ENCODE measurements at regions not wholly inside any gene's neighbourhood (a gene's known extent, or its start where the extent isn't known, plus 50 kb on each side); places are given as distances from the start of the nearest gene placed in this dataset.

- H3K9me3 ChIP-seq = no peaks in the 10 kb centered on the region
- no peak overlapping the region for H3K4me3 Mint-ChIP-seq (ENCODE audit: unreplicated experiment)
- H3K36me3 ChIP-seq (ENCODE audit: control insufficient read depth, insufficient read depth, low read length) = no peaks in the 10 kb centered on the region
- BruUV-seq (replicated peaks) = no TSS peak
- no peaks in the 10 kb centered on the region for H3K4me1 Mint-ChIP-seq (ENCODE audit: low read depth, unreplicated experiment)
- no peak for DNase-seq
- ChIA-PET CTCF (no interaction called here), POLR2A (no interaction called here)
- H3K27ac Mint-ChIP-seq (ENCODE audit: unreplicated experiment) = no peak overlapping the region
- no peaks in the 10 kb centered on the region for H3K27me3 ChIP-seq (replicated peaks; ENCODE audit: control insufficient read depth, insufficient read depth, low read length)
- TF ChIP-seq, protein P1, sequence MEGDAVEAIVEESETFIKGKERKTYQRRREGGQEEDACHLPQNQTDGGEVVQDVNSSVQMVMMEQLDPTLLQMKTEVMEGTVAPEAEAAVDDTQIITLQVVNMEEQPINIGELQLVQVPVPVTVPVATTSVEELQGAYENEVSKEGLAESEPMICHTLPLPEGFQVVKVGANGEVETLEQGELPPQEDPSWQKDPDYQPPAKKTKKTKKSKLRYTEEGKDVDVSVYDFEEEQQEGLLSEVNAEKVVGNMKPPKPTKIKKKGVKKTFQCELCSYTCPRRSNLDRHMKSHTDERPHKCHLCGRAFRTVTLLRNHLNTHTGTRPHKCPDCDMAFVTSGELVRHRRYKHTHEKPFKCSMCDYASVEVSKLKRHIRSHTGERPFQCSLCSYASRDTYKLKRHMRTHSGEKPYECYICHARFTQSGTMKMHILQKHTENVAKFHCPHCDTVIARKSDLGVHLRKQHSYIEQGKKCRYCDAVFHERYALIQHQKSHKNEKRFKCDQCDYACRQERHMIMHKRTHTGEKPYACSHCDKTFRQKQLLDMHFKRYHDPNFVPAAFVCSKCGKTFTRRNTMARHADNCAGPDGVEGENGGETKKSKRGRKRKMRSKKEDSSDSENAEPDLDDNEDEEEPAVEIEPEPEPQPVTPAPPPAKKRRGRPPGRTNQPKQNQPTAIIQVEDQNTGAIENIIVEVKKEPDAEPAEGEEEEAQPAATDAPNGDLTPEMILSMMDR (IDR thresholded peaks at IDR 0.05; ENCODE audit: insufficient read depth in 1 of 2, low read depth in 1 of 2, low read length in 1 of 2, severe bottlenecking in 1 of 2, unreplicated experiment in 1 of 2) = no peak
- H3K27me3 Mint-ChIP-seq (ENCODE audit: insufficient read depth, unreplicated experiment) = no peaks in the 10 kb centered on the region
- no peak overlapping the region for H3K4me3 ChIP-seq (ENCODE audit: low read depth, low read length)
- no peaks in the 10 kb centered on the region for H3K9me3 Mint-ChIP-seq (ENCODE audit: unreplicated experiment)
- no peaks in the 10 kb centered on the region for H3K4me1 ChIP-seq
- H3K36me3 Mint-ChIP-seq (ENCODE audit: insufficient read depth, unreplicated experiment) = no peaks in the 10 kb centered on the region
- intact Hi-C loops (cut with micrococcal nuclease; ENCODE audit: unreplicated experiment) = no loop called here
Observed at GRCh38 chr7:86592185-86592584, 51.5 kb upstream of the GRM3 start.

DNA sequence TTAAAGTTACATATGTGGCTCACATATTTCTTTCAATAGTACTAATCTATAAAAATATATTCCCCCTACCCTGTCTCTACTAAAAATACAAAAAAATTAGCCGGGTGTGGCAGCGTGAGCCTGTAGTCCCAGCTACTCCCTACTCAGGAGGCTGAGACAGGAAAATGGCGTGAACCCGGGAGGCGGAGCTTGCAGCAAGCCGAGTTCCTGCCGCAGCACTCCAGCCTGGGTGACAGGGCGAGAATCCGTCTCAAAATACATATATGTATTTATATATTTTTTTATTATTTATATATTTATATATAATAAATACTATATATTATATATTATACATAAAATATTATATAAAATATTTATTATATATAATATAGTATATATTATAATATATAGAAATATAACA lies 69.7 kb upstream of the GRM3 start:
- TF ChIP-seq, protein P1 (IDR thresholded peaks at IDR 0.05; ENCODE audit: insufficient read depth in 1 of 2, low read depth in 1 of 2, low read length in 1 of 2, severe bottlenecking in 1 of 2, unreplicated experiment in 1 of 2) = no peak
- ChIA-PET POLR2A (no interaction called here), CTCF (no interaction called here)
- Mint-ChIP-seq H3K27ac (ENCODE audit: unreplicated experiment) (no peak overlapping the region), H3K4me1 (ENCODE audit: low read depth, unreplicated experiment) (no peaks in the 10 kb centered on the region), H3K4me3 (ENCODE audit: unreplicated experiment) (no peak overlapping the region), H3K36me3 (ENCODE audit: insufficient read depth, unreplicated experiment) (no peaks in the 10 kb centered on the region), H3K9me3 (ENCODE audit: unreplicated experiment) (peaks cover 8% of the 10 kb centered on the region), H3K27me3 (ENCODE audit: insufficient read depth, unreplicated experiment) (no peaks in the 10 kb centered on the region)
- no peaks in the 10 kb centered on the region for H3K4me1 ChIP-seq
- no peaks in the 10 kb centered on the region for H3K27me3 ChIP-seq (replicated peaks; ENCODE audit: control insufficient read depth, insufficient read depth, low read length)
- no peaks in the 10 kb centered on the region for H3K36me3 ChIP-seq (ENCODE audit: control insufficient read depth, insufficient read depth, low read length)
- H3K9me3 ChIP-seq = no peaks in the 10 kb centered on the region
- no peak overlapping the region for H3K4me3 ChIP-seq (ENCODE audit: low read depth, low read length)
- intact Hi-C loops (cut with micrococcal nuclease; ENCODE audit: unreplicated experiment) = no loop called here
- DNase-seq = no peak
- BruUV-seq (replicated peaks) = no TSS peak

DNA sequence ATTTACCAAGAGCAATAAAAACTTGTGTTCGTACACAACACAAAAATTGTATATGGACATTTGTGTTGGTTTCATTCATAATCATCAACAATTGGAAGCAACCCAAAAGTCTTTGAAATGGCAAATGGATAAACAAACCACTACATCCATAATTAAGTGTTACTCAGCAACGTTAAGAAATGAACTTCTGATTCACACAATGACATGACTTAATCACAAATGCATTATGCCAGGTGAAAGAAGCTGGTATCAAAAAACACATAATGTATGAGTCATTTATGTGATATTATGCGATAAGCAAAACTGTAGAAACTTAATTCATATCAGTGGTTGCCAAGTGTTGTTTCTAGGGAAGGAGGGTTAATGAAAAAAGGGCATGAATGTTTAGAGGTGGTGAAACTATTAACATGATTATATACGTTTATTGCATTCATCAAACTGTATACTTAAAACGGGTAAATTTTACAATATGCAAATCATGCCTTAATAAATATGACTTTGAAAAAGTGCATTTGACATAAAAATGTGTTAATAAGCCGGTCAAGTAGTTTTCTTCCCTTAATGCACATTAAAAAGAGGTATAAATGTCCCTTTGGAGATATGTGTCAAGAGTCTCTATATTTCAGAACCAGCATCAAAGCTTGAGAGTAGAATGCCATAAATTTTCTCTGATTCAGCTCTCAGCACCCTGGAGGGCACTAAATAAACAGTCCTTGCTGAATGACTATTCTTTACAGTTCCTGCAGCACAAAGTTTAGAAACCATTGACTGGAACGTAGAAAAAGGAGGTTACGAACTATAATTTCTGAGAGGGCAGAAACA lies 84.8 kb upstream of the GRM3 start:
- CTCF ChIA-PET = no interaction called here

More for the DNA sequence above, 84.8 kb upstream of the GRM3 start:
- H3K36me3 ChIP-seq (ENCODE audit: control insufficient read depth, insufficient read depth, low read length) = no peaks in the 10 kb centered on the region
- Mint-ChIP-seq H3K4me3 (ENCODE audit: unreplicated experiment) (no peak overlapping the region), H3K36me3 (ENCODE audit: insufficient read depth, unreplicated experiment) (no peaks in the 10 kb centered on the region), H3K4me1 (ENCODE audit: low read depth, unreplicated experiment) (no peaks in the 10 kb centered on the region), H3K27ac (ENCODE audit: unreplicated experiment) (no peak overlapping the region), H3K9me3 (ENCODE audit: unreplicated experiment) (no peaks in the 10 kb centered on the region), H3K27me3 (ENCODE audit: insufficient read depth, unreplicated experiment) (no peaks in the 10 kb centered on the region)
- no peak overlapping the region for H3K4me3 ChIP-seq (ENCODE audit: low read depth, low read length)
- intact Hi-C loops (cut with micrococcal nuclease; ENCODE audit: unreplicated experiment) = no loop called here
- no peaks in the 10 kb centered on the region for H3K4me1 ChIP-seq
- no peaks in the 10 kb centered on the region for H3K27me3 ChIP-seq (replicated peaks; ENCODE audit: control insufficient read depth, insufficient read depth, low read length)
- TF ChIP-seq, protein P1 (IDR thresholded peaks at IDR 0.05; ENCODE audit: insufficient read depth in 1 of 2, low read depth in 1 of 2, low read length in 1 of 2, severe bottlenecking in 1 of 2, unreplicated experiment in 1 of 2) = no peak
- POLR2A ChIA-PET = no interaction called here
- BruUV-seq (replicated peaks) = no TSS peak
- no peaks in the 10 kb centered on the region for H3K9me3 ChIP-seq
- no peak for DNase-seq

All from Caco-2 (cell line).